ENCODE measurements at regions not wholly inside any gene's neighbourhood (a gene's known extent, or its start where the extent isn't known, plus 50 kb on each side); places are given as distances from the start of the nearest gene placed in this dataset.
A peak's percentile ranks its signal among the peaks of the same experiment; 100 is the strongest.
"Not testable (repeated sequence)": the region's sequence is repeated elsewhere in the genome, so short reads cannot be mapped to it uniquely, and the experiment has no call there.

- Mint-ChIP-seq H3K4me1 (ENCODE audit: low read depth, unreplicated experiment) (no peaks in the 10 kb centered on the region), H3K4me3 (ENCODE audit: unreplicated experiment) (no peak overlapping the region), H3K9me3 (ENCODE audit: unreplicated experiment) (no peaks in the 10 kb centered on the region), H3K27ac (ENCODE audit: unreplicated experiment) (no peak overlapping the region), H3K27me3 (ENCODE audit: insufficient read depth, unreplicated experiment) (peaks cover 8% of the 10 kb centered on the region), H3K36me3 (ENCODE audit: insufficient read depth, unreplicated experiment) (no peaks in the 10 kb centered on the region)
- Histone ChIP-seq H3K4me3 (ENCODE audit: low read depth, low read length) (no peak overlapping the region), H3K9me3 (no peaks in the 10 kb centered on the region), H3K4me1 (no peaks in the 10 kb centered on the region), H3K36me3 (ENCODE audit: control insufficient read depth, insufficient read depth, low read length) (no peaks in the 10 kb centered on the region), H3K27me3 (replicated peaks; ENCODE audit: control insufficient read depth, insufficient read depth, low read length) (no peaks in the 10 kb centered on the region)
- no peak for TF ChIP-seq CTCF (IDR thresholded peaks at IDR 0.05; ENCODE audit: insufficient read depth in 1 of 2, low read depth in 1 of 2, low read length in 1 of 2, severe bottlenecking in 1 of 2, unreplicated experiment in 1 of 2)
- ChIA-PET POLR2A (no interaction called here), CTCF (no interaction called here)
- intact Hi-C loops (cut with micrococcal nuclease; ENCODE audit: unreplicated experiment) = no loop called here
- peak in 1 of 2 experiments; percentile 19 for DNase-seq
- no TSS peak for BruUV-seq (replicated peaks)
Measured at GRCh38 chr10:71086439-71087080, 125.8 kb upstream of the UNC5B start.

- Mint-ChIP-seq H3K4me3 (ENCODE audit: unreplicated experiment) (no peak overlapping the region), H3K4me1 (ENCODE audit: low read depth, unreplicated experiment) (no peaks in the 10 kb centered on the region), H3K27me3 (ENCODE audit: insufficient read depth, unreplicated experiment) (peaks cover 11% of the 10 kb centered on the region), H3K9me3 (ENCODE audit: unreplicated experiment) (no peaks in the 10 kb centered on the region), H3K36me3 (ENCODE audit: insufficient read depth, unreplicated experiment) (no peaks in the 10 kb centered on the region), H3K27ac (ENCODE audit: unreplicated experiment) (no peak overlapping the region)
- TF ChIP-seq CTCF (IDR thresholded peaks at IDR 0.05; ENCODE audit: insufficient read depth in 1 of 2, low read depth in 1 of 2, low read length in 1 of 2, severe bottlenecking in 1 of 2, unreplicated experiment in 1 of 2) = no peak
- H3K36me3 ChIP-seq (ENCODE audit: control insufficient read depth, insufficient read depth, low read length) = no peaks in the 10 kb centered on the region
- no peak overlapping the region for H3K4me3 ChIP-seq (ENCODE audit: low read depth, low read length)
- DNase-seq = peak in 1 of 2 experiments; percentile 35
- no peaks in the 10 kb centered on the region for H3K9me3 ChIP-seq
- no peaks in the 10 kb centered on the region for H3K27me3 ChIP-seq (replicated peaks; ENCODE audit: control insufficient read depth, insufficient read depth, low read length)
- BruUV-seq (replicated peaks) = no TSS peak
- CTCF ChIA-PET = no interaction called here
- H3K4me1 ChIP-seq = no peaks in the 10 kb centered on the region
- intact Hi-C loops (cut with micrococcal nuclease; ENCODE audit: unreplicated experiment) = no loop called here
- POLR2A ChIA-PET = no interaction called here
Measured at GRCh38 chr10:71087622-71088021, 124.7 kb upstream of the UNC5B start.

DNA sequence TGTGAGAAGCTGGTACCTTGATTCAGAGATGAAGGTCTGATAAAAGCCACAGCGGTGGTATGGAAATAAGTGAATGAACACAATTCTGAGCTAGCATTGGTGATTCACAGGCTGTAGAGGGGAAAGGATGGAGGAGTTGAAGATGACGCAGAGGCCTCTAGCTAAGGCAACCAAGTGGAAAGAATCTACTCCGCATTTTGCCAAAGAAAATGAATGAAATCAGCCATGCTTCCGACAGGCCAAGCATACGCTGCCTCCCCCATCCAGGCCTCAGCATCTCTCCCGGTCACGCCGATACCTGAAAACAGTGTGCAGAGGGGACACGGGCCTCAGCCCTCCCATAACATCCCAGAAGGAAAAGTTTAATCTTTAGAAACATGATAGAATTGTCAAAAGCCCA is 124.3 kb upstream of the UNC5B start:
- no peak overlapping the region for H3K4me3 Mint-ChIP-seq (ENCODE audit: unreplicated experiment)
- no peaks in the 10 kb centered on the region for H3K9me3 Mint-ChIP-seq (ENCODE audit: unreplicated experiment)
- H3K4me3 ChIP-seq (ENCODE audit: low read depth, low read length) = no peak overlapping the region
- no peak for TF ChIP-seq CTCF (IDR thresholded peaks at IDR 0.05; ENCODE audit: insufficient read depth in 1 of 2, low read depth in 1 of 2, low read length in 1 of 2, severe bottlenecking in 1 of 2, unreplicated experiment in 1 of 2)
- H3K36me3 Mint-ChIP-seq (ENCODE audit: insufficient read depth, unreplicated experiment) = no peaks in the 10 kb centered on the region
- peak in 1 of 2 experiments; percentile 12 for DNase-seq
- H3K36me3 ChIP-seq (ENCODE audit: control insufficient read depth, insufficient read depth, low read length) = no peaks in the 10 kb centered on the region
- BruUV-seq (replicated peaks) = no TSS peak
- no peaks in the 10 kb centered on the region for H3K27me3 ChIP-seq (replicated peaks; ENCODE audit: control insufficient read depth, insufficient read depth, low read length)
- no peaks in the 10 kb centered on the region for H3K9me3 ChIP-seq
- intact Hi-C loops (cut with micrococcal nuclease; ENCODE audit: unreplicated experiment) = no loop called here
- H3K4me1 ChIP-seq = no peaks in the 10 kb centered on the region
- peaks cover 13% of the 10 kb centered on the region for H3K27me3 Mint-ChIP-seq (ENCODE audit: insufficient read depth, unreplicated experiment)
- ChIA-PET CTCF (no interaction called here), POLR2A (no interaction called here)
- H3K4me1 Mint-ChIP-seq (ENCODE audit: low read depth, unreplicated experiment) = no peaks in the 10 kb centered on the region
- no peak overlapping the region for H3K27ac Mint-ChIP-seq (ENCODE audit: unreplicated experiment)

DNA sequence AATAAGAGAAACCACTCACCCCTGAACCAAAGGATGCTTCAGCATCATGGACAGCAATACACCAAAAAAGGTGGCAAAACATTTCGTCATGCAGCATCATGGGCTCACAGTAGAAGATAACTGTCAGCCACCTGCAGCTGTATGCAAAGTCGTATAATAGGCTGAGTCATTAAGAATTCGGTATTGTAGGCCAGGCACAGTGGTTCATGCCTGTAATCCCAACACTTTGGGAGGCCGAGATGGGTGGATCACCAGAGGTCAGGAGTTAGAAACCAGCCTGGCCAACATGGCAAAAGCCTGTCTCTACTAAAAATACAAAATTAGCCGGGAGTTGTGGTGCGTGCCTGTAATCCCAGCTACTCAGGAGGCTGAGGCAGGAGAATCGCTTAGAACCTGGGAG is 123.8 kb upstream of the UNC5B start:
- H3K4me3 ChIP-seq (ENCODE audit: low read depth, low read length); H3K9me3 Mint-ChIP-seq (ENCODE audit: unreplicated experiment); H3K4me3 Mint-ChIP-seq (ENCODE audit: unreplicated experiment); H3K27ac Mint-ChIP-seq (ENCODE audit: unreplicated experiment); H3K36me3 Mint-ChIP-seq (ENCODE audit: insufficient read depth, unreplicated experiment); BruUV-seq (replicated peaks); intact Hi-C loops (cut with micrococcal nuclease; ENCODE audit: unreplicated experiment); H3K4me1 ChIP-seq; H3K27me3 ChIP-seq (replicated peaks; ENCODE audit: control insufficient read depth, insufficient read depth, low read length); H3K9me3 ChIP-seq; H3K4me1 Mint-ChIP-seq (ENCODE audit: low read depth, unreplicated experiment); H3K36me3 ChIP-seq (ENCODE audit: control insufficient read depth, insufficient read depth, low read length); CTCF ChIA-PET: not testable (repeated sequence)
- POLR2A ChIA-PET = interaction anchor here (0.5 kb wide), 1 partner anchor 594 kb away, joined by 4 read pairs; no protein-coding TSS in a partner anchor
- H3K27me3 Mint-ChIP-seq (ENCODE audit: insufficient read depth, unreplicated experiment) = peaks cover 13% of the 10 kb centered on the region
- peak in 1 of 2 experiments; percentile 16 for DNase-seq

Measured in Caco-2 (cell line).